Tibial nerve (tissue), 4 donors: ENCODE measurements at regions not wholly inside any gene's neighbourhood (a gene's known extent, or its start where the extent isn't known, plus 50 kb on each side); places are given as distances from the start of the nearest gene placed in this dataset.

ENCODE experiments used
- DNase-seq, 2 donors: peaks; one replicate each; pipeline ENCODE4 v3.0.0-alpha.2; 2019; ENCODE audit warnings: low spot score in 2 of 2
- H3K27ac ChIP-seq, 4 donors: fragments of 200-600 bp; sonication (generic) in 3 of 4; one replicate each; pipeline ENCODE4 v1.5.1; 2017 to 2019; ENCODE audit warnings: mild to moderate bottlenecking in 1 of 4
- H3K27me3 ChIP-seq, 2 donors: fragments of 200-600 bp; sonication (generic) in 1 of 2; one replicate each; pipeline versions ENCODE4 v1.5.1 to v1.6.0; 2017 to 2019
- H3K36me3 ChIP-seq, 3 donors: fragments of 200-600 bp; sonication (generic); one replicate each; pipeline ENCODE4 v1.5.1; 2018 to 2019
- H3K4me1 ChIP-seq, 4 donors: fragments of 200-600 bp; sonication (generic) in 3 of 4; one replicate each; pipeline ENCODE4 v1.5.1; 2017 to 2019
- H3K4me3 ChIP-seq, 4 donors: fragments of 200-600 bp; sonication (generic) in 3 of 4; one replicate each; pipeline ENCODE4 v1.5.1; 2017 to 2019; ENCODE audit warnings: mild to moderate bottlenecking in 1 of 4, moderate library complexity in 1 of 4
- H3K9me3 ChIP-seq, 4 donors: fragments of 200-600 bp; sonication (generic) in 3 of 4; one replicate each; pipeline ENCODE4 v1.5.1; 2017 to 2019
- CTCF ChIP-seq, 5 experiments: fragments of 200-600 bp in 3 of 5; fragments of 450-650 bp in 2 of 5; sonication (generic) in 3 of 5; IDR thresholded peaks; one replicate each; pipeline ENCODE4 v1.5.1; 2016 to 2019; ENCODE audit warnings: antibody characterized with exemption in 5 of 5, mild to moderate bottlenecking in 3 of 5, moderate library complexity in 2 of 5
- EP300 ChIP-seq, 2 donors: sonication (generic); formaldehyde crosslinking; IDR thresholded peaks; one replicate each; pipeline ENCODE4 v1.6.1; 2017; ENCODE audit warnings: antibody characterized with exemption in 2 of 2, mild to moderate bottlenecking in 1 of 2
- POLR2A ChIP-seq, 2 donors: fragments of 450-650 bp; IDR thresholded peaks; one replicate each; pipeline ENCODE4 v1.6.1; 2017; ENCODE audit warnings: antibody characterized with exemption in 2 of 2, mild to moderate bottlenecking in 2 of 2, moderate library complexity in 2 of 2
- WGBS, 2 donors: methylation state at CpG; one replicate each; pipeline ENCODE4 v1.1.5; 2018; 5-methylcytosine and 5-hydroxymethylcytosine counted together

GRCh38 chr11:119910650-119911049 is 181.7 kb upstream of the NECTIN1 start:
- Histone ChIP-seq H3K4me1 (no peaks in the 10 kb centered on the region), H3K27me3 (no peaks in the 10 kb centered on the region), H3K9me3 (no peaks in the 10 kb centered on the region), H3K36me3 (no peaks in the 10 kb centered on the region), H3K4me3 (no peak overlapping the region), H3K27ac (no peak overlapping the region)
- 79 to 88% methylated on average over 2 of the region's 2 CpGs for WGBS, 2 donors
- TF ChIP-seq EP300 (IDR thresholded peaks at IDR 0.05) (no peak), CTCF (IDR thresholded peaks at IDR 0.05) (no peak), POLR2A (IDR thresholded peaks at IDR 0.05) (no peak)
- no peak for DNase-seq

GRCh38 chr11:119910051-119910450 is 181.1 kb upstream of the NECTIN1 start:
- no peak for DNase-seq
- no peaks in the 10 kb centered on the region for H3K27me3 ChIP-seq
- H3K4me1 ChIP-seq: no peaks in the 10 kb centered on the region
- no peaks in the 10 kb centered on the region for H3K36me3 ChIP-seq
- no peak for TF ChIP-seq POLR2A (IDR thresholded peaks at IDR 0.05)
- TF ChIP-seq CTCF (IDR thresholded peaks at IDR 0.05): no peak
- TF ChIP-seq EP300 (IDR thresholded peaks at IDR 0.05): no peak
- 79 to 82% methylated on average over 3 of the region's 4 CpGs for WGBS, 2 donors
- H3K27ac ChIP-seq: no peak overlapping the region
- H3K9me3 ChIP-seq: no peaks in the 10 kb centered on the region
- no peak overlapping the region for H3K4me3 ChIP-seq

- Histone ChIP-seq H3K36me3 (no peaks in the 10 kb centered on the region), H3K27ac (no peak overlapping the region), H3K4me1 (no peaks in the 10 kb centered on the region), H3K4me3 (no peak overlapping the region), H3K27me3 (no peaks in the 10 kb centered on the region), H3K9me3 (no peaks in the 10 kb centered on the region)
- TF ChIP-seq CTCF (IDR thresholded peaks at IDR 0.05): no peak
- no peak for DNase-seq
- WGBS, 2 donors: 51 to 67% methylated on average over 9 of the region's 9 CpGs
These were observed 180.5 kb upstream of the NECTIN1 start for GRCh38 chr11:119909495-119909894.

GRCh38 chr11:119909077-119909476 is 180.1 kb upstream of the NECTIN1 start:
- H3K9me3 ChIP-seq: no peaks in the 10 kb centered on the region
- H3K36me3 ChIP-seq: no peaks in the 10 kb centered on the region
- no peak overlapping the region for H3K4me3 ChIP-seq
- no peak for DNase-seq
- WGBS, 2 donors: 48 to 88% methylated on average over 1 to 2 of the region's 2 CpGs
- H3K27ac ChIP-seq: no peak overlapping the region
- H3K27me3 ChIP-seq: no peaks in the 10 kb centered on the region
- TF ChIP-seq POLR2A (IDR thresholded peaks at IDR 0.05) (no peak), EP300 (IDR thresholded peaks at IDR 0.05) (no peak), CTCF (IDR thresholded peaks at IDR 0.05) (no peak)
- no peaks in the 10 kb centered on the region for H3K4me1 ChIP-seq

- no peaks in the 10 kb centered on the region for H3K4me1 ChIP-seq
- H3K4me3 ChIP-seq: no peak overlapping the region
- no peak overlapping the region for H3K27ac ChIP-seq
- no peaks in the 10 kb centered on the region for H3K36me3 ChIP-seq
- WGBS, 2 donors: 65 to 67% methylated on average over 6 of the region's 6 CpGs
- DNase-seq: no peak
- TF ChIP-seq CTCF (IDR thresholded peaks at IDR 0.05) (no peak), EP300 (IDR thresholded peaks at IDR 0.05) (no peak), POLR2A (IDR thresholded peaks at IDR 0.05) (no peak)
- H3K27me3 ChIP-seq: no peaks in the 10 kb centered on the region
- no peaks in the 10 kb centered on the region for H3K9me3 ChIP-seq
These were observed 179.5 kb upstream of the NECTIN1 start for GRCh38 chr11:119908573-119908904.
